ENCODE measurements at regions not wholly inside any gene's neighbourhood (a gene's known extent, or its start where the extent isn't known, plus 50 kb on each side); places are given as distances from the start of the nearest gene placed in this dataset.
"Not testable (repeated sequence)": the region's sequence is repeated elsewhere in the genome, so short reads cannot be mapped to it uniquely, and the experiment has no call there.

- Histone ChIP-seq H3K9me3 (ENCODE audit: insufficient read depth, low read length) (no peaks in the 10 kb centered on the region), H3K27ac (ENCODE audit: low read depth, low read length) (no peak overlapping the region), H3K36me3 (ENCODE audit: low read length) (no peaks in the 10 kb centered on the region), H2AFZ (ENCODE audit: low read depth, low read length, severe bottlenecking) (no peak overlapping the region), H3K4me3 (ENCODE audit: insufficient read depth, low read length, poor library complexity, severe bottlenecking) (no peak overlapping the region), H3K9ac (ENCODE audit: low read length) (no peak overlapping the region), H3K27me3 (ENCODE audit: low read length) (no peaks in the 10 kb centered on the region), H4K20me1 (ENCODE audit: low read depth, low read length) (no peaks in the 10 kb centered on the region), H3F3A (ENCODE audit: insufficient read depth) (no peaks in the 10 kb centered on the region), H3K9me2 (replicated peaks; ENCODE audit: insufficient read depth, low read length) (no peaks in the 10 kb centered on the region), H3K4me2 (ENCODE audit: low read depth, low read length, poor library complexity, severe bottlenecking) (no peak overlapping the region), H3K79me2 (ENCODE audit: insufficient read depth, low read length) (no peaks in the 10 kb centered on the region)
- no peak for TF ChIP-seq EZH2phosphoT487 (conservative IDR thresholded peaks at IDR 0.05; ENCODE audit: low read length)
- TF ChIP-seq CTCF (IDR thresholded peaks at IDR 0.05; ENCODE audit: insufficient read depth, low read length, poor library complexity, severe bottlenecking) = no peak
These were observed 734.1 kb downstream of the LRRIQ3 start for GRCh38 chr1:73463873-73464272.

GRCh38 chr1:73452522-73452921, 745.5 kb downstream of the LRRIQ3 start:
- TF ChIP-seq CTCF (IDR thresholded peaks at IDR 0.05; ENCODE audit: insufficient read depth, low read length, poor library complexity, severe bottlenecking) (no peak), EZH2phosphoT487 (conservative IDR thresholded peaks at IDR 0.05; ENCODE audit: low read length) (no peak)
- H3F3A ChIP-seq (ENCODE audit: insufficient read depth) = no peaks in the 10 kb centered on the region

GRCh38 chr1:73450668-73451067, 747.3 kb downstream of the LRRIQ3 start:
- H3K27me3 ChIP-seq (ENCODE audit: low read length); H3K27ac ChIP-seq (ENCODE audit: low read depth, low read length); H3K36me3 ChIP-seq (ENCODE audit: low read length); H3K9me3 ChIP-seq (ENCODE audit: insufficient read depth, low read length); H3K4me3 ChIP-seq (ENCODE audit: insufficient read depth, low read length, poor library complexity, severe bottlenecking); H2AFZ ChIP-seq (ENCODE audit: low read depth, low read length, severe bottlenecking); H3K9ac ChIP-seq (ENCODE audit: low read length); H3K4me2 ChIP-seq (ENCODE audit: low read depth, low read length, poor library complexity, severe bottlenecking); H4K20me1 ChIP-seq (ENCODE audit: low read depth, low read length); H3K9me2 ChIP-seq (replicated peaks; ENCODE audit: insufficient read depth, low read length); H3K79me2 ChIP-seq (ENCODE audit: insufficient read depth, low read length); H3F3A ChIP-seq (ENCODE audit: insufficient read depth): not testable (repeated sequence)

More at GRCh38 chr1:73452522-73452921, 745.5 kb downstream of the LRRIQ3 start:
- Histone ChIP-seq H3K4me3 (ENCODE audit: insufficient read depth, low read length, poor library complexity, severe bottlenecking) (no peak overlapping the region), H3K79me2 (ENCODE audit: insufficient read depth, low read length) (no peaks in the 10 kb centered on the region), H3K27ac (ENCODE audit: low read depth, low read length) (no peak overlapping the region), H3K9me2 (replicated peaks; ENCODE audit: insufficient read depth, low read length) (no peaks in the 10 kb centered on the region), H4K20me1 (ENCODE audit: low read depth, low read length) (no peaks in the 10 kb centered on the region), H3K9ac (ENCODE audit: low read length) (no peak overlapping the region), H3K4me2 (ENCODE audit: low read depth, low read length, poor library complexity, severe bottlenecking) (no peak overlapping the region), H3K27me3 (ENCODE audit: low read length) (no peaks in the 10 kb centered on the region), H3K9me3 (ENCODE audit: insufficient read depth, low read length) (no peaks in the 10 kb centered on the region), H2AFZ (ENCODE audit: low read depth, low read length, severe bottlenecking) (no peak overlapping the region), H3K36me3 (ENCODE audit: low read length) (no peaks in the 10 kb centered on the region)

GRCh38 chr1:73411479-73411878, 786.5 kb downstream of the LRRIQ3 start:
- Histone ChIP-seq H3F3A (ENCODE audit: insufficient read depth) (no peaks in the 10 kb centered on the region), H2AFZ (ENCODE audit: low read depth, low read length, severe bottlenecking) (no peak overlapping the region), H4K20me1 (ENCODE audit: low read depth, low read length) (no peaks in the 10 kb centered on the region), H3K4me2 (ENCODE audit: low read depth, low read length, poor library complexity, severe bottlenecking) (no peak overlapping the region), H3K79me2 (ENCODE audit: insufficient read depth, low read length) (no peaks in the 10 kb centered on the region), H3K9me3 (ENCODE audit: insufficient read depth, low read length) (no peaks in the 10 kb centered on the region), H3K27ac (ENCODE audit: low read depth, low read length) (no peak overlapping the region), H3K36me3 (ENCODE audit: low read length) (no peaks in the 10 kb centered on the region), H3K9ac (ENCODE audit: low read length) (no peak overlapping the region), H3K9me2 (replicated peaks; ENCODE audit: insufficient read depth, low read length) (no peaks in the 10 kb centered on the region), H3K4me3 (ENCODE audit: insufficient read depth, low read length, poor library complexity, severe bottlenecking) (no peak overlapping the region), H3K27me3 (ENCODE audit: low read length) (no peaks in the 10 kb centered on the region)
- TF ChIP-seq CTCF (IDR thresholded peaks at IDR 0.05; ENCODE audit: insufficient read depth, low read length, poor library complexity, severe bottlenecking) (no peak), EZH2phosphoT487 (conservative IDR thresholded peaks at IDR 0.05; ENCODE audit: low read length) (no peak)
